ENCODE measurements at regions not wholly inside any gene's neighbourhood (a gene's known extent, or its start where the extent isn't known, plus 50 kb on each side); places are given as distances from the start of the nearest gene placed in this dataset.

- TF ChIP-seq CTCF (IDR thresholded peaks at IDR 0.05; ENCODE audit: borderline replicate concordance, extremely low read depth, low read length, poor library complexity, severe bottlenecking) (no peak), EZH2 (IDR thresholded peaks at IDR 0.05; ENCODE audit: borderline replicate concordance, low read depth, low read length, severe bottlenecking) (no peak)
Measured at GRCh38 chr5:109945723-109946480, 256.2 kb downstream of the MAN2A1 start.

All from DND-41 (cell line).